ENCODE measurements at regions not wholly inside any gene's neighbourhood (a gene's known extent, or its start where the extent isn't known, plus 50 kb on each side); places are given as distances from the start of the nearest gene placed in this dataset.

- H3K4me3 ChIP-seq (ENCODE audit: low read depth, low read length): no peak overlapping the region
- no peak for TF ChIP-seq CTCF (conservative IDR thresholded peaks at IDR 0.05; ENCODE audit: low read depth, low read length)
- no peak for DNase-seq (ENCODE audit: low read depth)
These were observed 427.0 kb upstream of the KCNH7 start for GRCh38 chr2:163265562-163265961.

DNA sequence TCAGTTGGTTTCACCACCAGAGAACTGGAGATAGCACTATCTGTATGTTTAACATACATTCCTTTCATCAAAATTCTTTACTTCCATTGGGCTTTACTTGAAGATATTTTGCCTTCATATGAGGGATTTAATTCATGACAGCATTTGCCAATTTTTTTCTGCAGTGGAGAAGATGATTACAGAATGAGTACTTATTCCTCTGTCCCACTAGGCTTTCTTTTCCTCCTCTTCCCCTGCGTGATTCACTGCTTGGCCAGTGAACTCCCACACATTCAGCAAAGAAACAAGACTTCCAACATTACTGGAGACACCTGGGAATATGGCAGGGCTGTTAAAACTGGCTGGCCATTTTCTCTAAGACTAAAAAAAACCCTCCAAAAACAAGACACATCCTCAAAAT is 425.8 kb upstream of the KCNH7 start:
- no peak for DNase-seq (ENCODE audit: low read depth)
- no peak for TF ChIP-seq CTCF (conservative IDR thresholded peaks at IDR 0.05; ENCODE audit: low read depth, low read length)
- H3K4me3 ChIP-seq (ENCODE audit: low read depth, low read length): no peak overlapping the region

DNA sequence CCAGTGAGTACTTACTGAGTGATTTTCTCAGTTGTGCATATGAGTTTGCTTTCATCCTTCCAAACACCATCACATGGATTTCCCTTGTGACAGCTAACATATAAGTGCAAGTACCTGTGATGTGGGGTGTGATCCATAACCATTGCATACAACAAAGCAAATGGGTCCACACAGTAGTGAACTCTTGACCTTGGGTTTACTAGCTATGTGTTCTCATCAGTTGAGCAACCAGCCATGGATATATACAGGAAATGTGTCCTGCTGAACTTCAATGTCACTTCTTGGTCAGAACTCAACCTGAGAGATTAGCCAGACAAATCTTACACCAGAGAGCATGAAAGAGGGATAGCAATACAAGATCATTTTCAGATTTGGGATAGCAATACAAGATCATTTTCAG is 420.9 kb upstream of the KCNH7 start:
- TF ChIP-seq CTCF (conservative IDR thresholded peaks at IDR 0.05; ENCODE audit: low read depth, low read length): no peak
- H3K4me3 ChIP-seq (ENCODE audit: low read depth, low read length): no peak overlapping the region
- no peak for DNase-seq (ENCODE audit: low read depth)

GRCh38 chr2:163255086-163255485 is 416.5 kb upstream of the KCNH7 start:
- no peak overlapping the region for H3K4me3 ChIP-seq (ENCODE audit: low read depth, low read length)
- DNase-seq (ENCODE audit: low read depth): no peak

GRCh38 chr2:163253621-163254285 is 415.2 kb upstream of the KCNH7 start:
- H3K4me3 ChIP-seq (ENCODE audit: low read depth, low read length): no peak overlapping the region
- no peak for TF ChIP-seq CTCF (conservative IDR thresholded peaks at IDR 0.05; ENCODE audit: low read depth, low read length)

More at GRCh38 chr2:163255086-163255485, 416.5 kb upstream of the KCNH7 start:
- no peak for TF ChIP-seq CTCF (conservative IDR thresholded peaks at IDR 0.05; ENCODE audit: low read depth, low read length)

DNA sequence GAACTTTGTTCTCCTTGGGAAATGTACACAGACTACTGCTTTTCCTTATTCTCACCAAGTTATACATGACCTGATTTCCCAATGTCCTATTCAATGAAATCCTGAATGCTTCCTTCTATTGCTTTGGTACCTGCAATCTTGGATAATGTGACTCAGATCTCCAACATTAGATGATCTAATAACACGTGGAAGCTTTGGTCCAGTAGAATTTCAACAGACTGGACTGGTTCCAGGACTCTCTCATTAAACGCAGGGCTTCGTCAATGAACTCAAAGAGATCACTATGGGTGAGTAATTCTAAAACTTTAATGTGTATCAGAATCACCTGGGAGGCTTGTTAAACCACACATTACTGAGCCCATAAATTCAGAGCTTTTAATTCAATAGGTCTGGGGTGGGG is 413.6 kb upstream of the KCNH7 start:
- no peak for TF ChIP-seq CTCF (conservative IDR thresholded peaks at IDR 0.05; ENCODE audit: low read depth, low read length)
- DNase-seq (ENCODE audit: low read depth): peak; percentile 84
- H3K4me3 ChIP-seq (ENCODE audit: low read depth, low read length): no peak overlapping the region

More at GRCh38 chr2:163253621-163254285, 415.2 kb upstream of the KCNH7 start:
- no peak for DNase-seq (ENCODE audit: low read depth)

All from epithelial cell of proximal tubule (primary cell).